Activated T-cell treated with anti-CD3 and anti-CD28 coated beads for 24 hours (primary cell): ENCODE measurements at regions not wholly inside any gene's neighbourhood (a gene's known extent, or its start where the extent isn't known, plus 50 kb on each side); places are given as distances from the start of the nearest gene placed in this dataset.

Source experiments
- DNase-seq: peaks from one replicate; pipeline ENCODE4 v3.0.0-alpha.2; 2020; ENCODE audit warnings: low read depth

GRCh38 chrX:22325096-22325495 lies 52.4 kb downstream of the CBLL2 start:
- no peak for DNase-seq

DNA sequence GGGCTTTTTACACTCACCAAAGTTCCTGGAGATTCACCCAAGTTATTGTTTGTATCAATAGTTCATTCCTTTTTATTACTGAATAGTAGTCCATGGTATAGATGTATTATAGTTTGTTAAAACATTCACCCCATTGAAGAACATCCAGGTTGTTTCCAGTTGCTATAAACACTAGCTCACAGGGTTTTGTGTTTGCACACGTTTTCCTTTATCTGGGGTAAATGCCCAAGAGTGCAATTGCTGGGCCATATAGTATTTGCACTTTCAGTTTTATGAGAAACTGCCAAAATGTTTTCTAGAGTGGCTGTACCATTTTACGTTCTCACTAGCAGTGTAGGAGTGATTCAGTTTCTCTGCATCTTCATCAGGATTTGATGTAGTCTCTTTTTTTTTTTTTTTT lies 57.1 kb downstream of the CBLL2 start:
- no peak for DNase-seq

GRCh38 chrX:22338740-22339139 lies 66.0 kb downstream of the CBLL2 start:
- no peak for DNase-seq

DNA sequence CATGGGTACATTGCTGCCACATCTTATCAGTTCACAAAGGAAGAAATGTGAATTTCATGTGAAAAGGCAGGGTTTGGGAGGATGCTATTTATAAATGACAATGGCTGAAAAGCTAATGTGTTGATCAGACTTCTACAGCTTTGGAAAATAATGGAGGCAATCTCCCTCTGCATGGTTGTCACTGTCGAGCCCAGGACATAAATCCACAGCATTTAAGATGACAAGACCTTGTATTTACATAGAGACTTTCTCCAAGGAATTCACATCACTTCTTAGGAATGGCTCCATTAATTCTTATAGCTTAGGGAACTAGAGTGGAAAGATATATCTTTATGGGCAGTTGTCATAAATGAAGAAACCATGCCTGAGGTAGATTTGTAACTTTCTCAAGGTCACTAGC lies 66.7 kb downstream of the CBLL2 start:
- DNase-seq, result no peak

- no peak for DNase-seq
Observed at GRCh38 chrX:22340022-22340616, 67.4 kb downstream of the CBLL2 start.

DNA sequence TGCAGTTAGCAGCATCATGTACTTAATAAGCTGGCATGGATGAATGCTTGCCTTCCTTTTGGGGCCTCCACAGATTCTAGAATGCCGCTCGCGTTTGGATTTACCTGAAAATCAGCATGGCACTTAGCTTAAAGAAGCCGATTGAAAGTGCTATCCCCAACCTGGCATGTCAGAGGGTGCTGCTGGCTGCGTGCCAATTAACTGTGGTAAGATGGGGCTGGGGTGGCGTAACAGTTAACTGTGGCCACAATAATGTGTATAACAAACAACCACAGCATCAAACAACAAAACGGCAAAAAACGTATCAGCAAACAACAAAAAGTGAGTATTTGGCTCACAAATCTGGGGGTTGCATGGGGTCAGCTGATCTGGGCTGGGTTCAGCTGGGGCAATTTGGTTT lies 70.5 kb downstream of the CBLL2 start:
- DNase-seq, result no peak

DNA sequence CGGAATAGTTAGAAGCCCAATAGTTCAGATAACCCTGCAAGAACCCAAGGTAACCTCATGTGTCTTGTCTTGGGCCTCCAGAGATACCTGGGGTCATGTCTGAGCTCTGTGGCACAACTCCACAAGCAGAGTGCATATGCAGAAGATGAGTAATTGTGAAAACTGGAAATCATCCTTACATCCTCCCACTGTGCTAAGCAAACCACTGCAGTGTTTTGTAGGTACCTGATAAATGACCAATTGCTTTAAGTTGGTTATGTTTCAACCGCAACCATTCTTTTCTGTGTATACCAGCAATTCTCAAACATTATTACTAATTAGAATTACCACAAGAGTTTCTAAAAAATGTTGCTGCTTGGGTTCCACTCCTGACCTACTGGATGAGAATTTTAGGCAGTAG lies 73.2 kb downstream of the CBLL2 start:
- DNase-seq, result no peak

GRCh38 chrX:22347491-22347890 lies 74.8 kb downstream of the CBLL2 start:
- no peak for DNase-seq

DNA sequence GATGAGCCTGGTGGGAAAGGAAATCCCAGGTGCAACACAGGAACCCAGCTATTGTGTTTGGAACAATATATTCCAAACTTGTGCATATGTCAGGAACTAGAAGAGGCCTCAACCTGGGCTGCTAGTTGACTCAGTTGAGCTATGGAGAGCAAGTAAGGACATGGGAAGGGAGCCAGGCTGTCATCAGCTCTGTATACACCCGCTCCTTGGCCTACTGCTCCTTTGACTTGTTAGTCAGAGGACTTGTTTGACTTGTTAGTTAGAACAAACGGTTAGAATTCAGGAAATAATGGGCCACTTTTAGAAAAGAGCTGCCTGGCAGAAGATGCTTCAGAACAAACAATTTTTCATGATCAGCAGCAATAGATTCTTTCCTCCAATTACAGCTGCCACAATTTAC lies 76.4 kb downstream of the CBLL2 start:
- DNase-seq, result no peak

DNA sequence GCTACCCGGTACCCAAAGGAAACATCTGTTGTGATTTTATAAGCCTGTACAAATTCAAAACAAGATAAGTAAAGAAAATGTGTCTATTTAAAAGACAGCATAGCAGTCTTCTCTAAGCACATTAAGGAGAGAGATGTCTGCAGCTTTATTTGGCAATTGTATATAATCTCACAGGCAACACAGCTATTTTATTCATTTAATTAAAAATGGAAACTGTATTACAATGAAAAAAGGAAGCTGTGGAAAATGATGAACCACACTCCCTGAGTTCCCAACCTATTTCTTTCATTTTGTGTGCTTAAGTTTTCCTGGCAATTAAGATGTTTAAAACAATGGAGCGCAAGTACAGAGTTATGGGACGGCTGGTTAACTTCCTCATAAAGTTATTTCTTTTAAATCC lies 78.4 kb downstream of the CBLL2 start:
- DNase-seq, result no peak

DNA sequence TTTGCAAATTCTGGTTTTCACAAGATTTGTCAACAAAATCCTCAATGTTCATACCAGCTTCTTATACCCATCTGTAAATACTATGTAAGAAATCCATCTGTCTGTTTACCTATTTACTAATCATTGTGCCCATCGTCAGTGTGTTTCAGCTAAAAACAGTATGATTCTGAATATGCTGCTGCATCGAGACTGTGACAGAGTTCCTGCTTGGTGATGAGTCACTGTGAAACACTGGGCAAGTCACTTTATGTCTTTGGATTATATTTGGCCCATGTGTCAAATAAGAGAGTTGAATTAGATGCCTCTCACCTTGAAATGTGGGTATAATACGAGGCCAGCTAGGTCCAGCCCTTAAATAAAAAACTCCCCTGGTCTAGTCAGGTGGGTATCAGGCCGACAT lies 79.3 kb downstream of the CBLL2 start:
- DNase-seq, result no peak

DNA sequence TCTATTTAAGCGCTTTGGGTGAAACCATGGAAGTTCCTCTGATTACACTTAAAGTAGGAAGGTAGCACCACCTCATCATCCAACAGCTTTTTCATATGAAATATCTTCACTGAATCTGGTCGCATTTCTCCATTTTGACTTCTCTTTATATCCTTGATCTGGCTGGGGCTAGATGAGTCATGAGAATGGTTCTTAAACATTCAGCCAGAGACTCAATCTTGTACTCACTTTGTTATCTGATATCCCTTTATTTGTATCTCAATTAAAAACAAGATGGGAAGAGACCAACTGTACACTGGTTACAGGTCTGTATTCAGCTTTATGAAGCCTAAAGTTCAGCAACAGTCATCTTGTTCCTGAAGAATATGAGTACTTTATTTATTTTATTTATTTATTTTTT lies 84.9 kb downstream of the CBLL2 start:
- no peak for DNase-seq

GRCh38 chrX:22360129-22360528 lies 87.4 kb downstream of the CBLL2 start:
- no peak for DNase-seq

- no peak for DNase-seq
Observed at GRCh38 chrX:22365460-22365859, 92.7 kb downstream of the CBLL2 start.

- no peak for DNase-seq
Observed at GRCh38 chrX:22366166-22366702, 93.5 kb downstream of the CBLL2 start.

GRCh38 chrX:22366906-22367305 lies 94.2 kb downstream of the CBLL2 start:
- no peak for DNase-seq

DNA sequence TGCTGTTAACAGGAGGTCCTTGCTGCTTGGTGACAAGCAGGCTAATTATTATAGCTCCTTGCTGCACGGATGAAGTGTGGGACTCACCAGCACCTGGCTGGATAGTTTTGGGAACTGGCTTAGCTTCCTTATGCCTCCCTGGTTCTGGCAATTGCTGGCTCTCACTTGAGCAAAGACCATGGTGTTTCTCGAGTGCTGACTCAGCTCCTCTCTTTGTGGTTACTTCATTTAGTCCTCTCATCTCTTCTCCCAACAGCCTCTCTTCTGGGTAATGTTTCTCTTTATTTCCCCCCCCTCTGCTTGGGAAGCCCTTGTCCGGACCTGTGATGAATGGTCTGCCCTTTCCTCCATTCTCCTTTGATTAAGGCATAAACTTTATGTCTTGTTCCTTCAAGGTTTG lies 100.4 kb downstream of the CBLL2 start:
- no peak for DNase-seq

- DNase-seq, result no peak
Observed at GRCh38 chrX:22373766-22374165, 101.1 kb downstream of the CBLL2 start.

GRCh38 chrX:22376369-22376768 lies 103.7 kb downstream of the CBLL2 start:
- no peak for DNase-seq

- no peak for DNase-seq
Observed at GRCh38 chrX:22378296-22378695, 105.6 kb downstream of the CBLL2 start.

GRCh38 chrX:22383988-22384387 lies 111.3 kb downstream of the CBLL2 start:
- no peak for DNase-seq

- no peak for DNase-seq
Observed at GRCh38 chrX:22389556-22390179, 117.0 kb downstream of the CBLL2 start.

- no peak for DNase-seq
Observed at GRCh38 chrX:22392133-22392948, 119.6 kb downstream of the CBLL2 start.
